Tibial artery (tissue), 4 donors: ENCODE measurements at regions not wholly inside any gene's neighbourhood (a gene's known extent, or its start where the extent isn't known, plus 50 kb on each side); places are given as distances from the start of the nearest gene placed in this dataset.

Experiments used
- DNase-seq, 2 donors: peaks; one replicate each; pipeline ENCODE4 v3.0.0-alpha.2; 2019
- H3K27ac ChIP-seq, 2 donors: fragments of 200-600 bp; sonication (generic) in 1 of 2; 1 replicate in 1 of 2; 2 replicates in 1 of 2; pipeline ENCODE4 v1.5.1; 2018 to 2019; ENCODE audit warnings: mild to moderate bottlenecking in 1 of 2
- H3K27me3 ChIP-seq, 2 donors: fragments of 200-600 bp; sonication (generic) in 1 of 2; one replicate each; pipeline versions ENCODE4 v1.5.1 to v1.6.0; 2016 to 2019
- H3K36me3 ChIP-seq, 3 donors: fragments of 200-600 bp; sonication (generic) in 2 of 3; one replicate each; pipeline ENCODE4 v1.5.1; 2016 to 2019; ENCODE audit warnings: mild to moderate bottlenecking in 2 of 3
- H3K4me1 ChIP-seq, 4 donors: fragments of 200-600 bp; sonication (generic) in 2 of 4; 1 replicate in 3 of 4; 2 replicates in 1 of 4; pipeline ENCODE4 v1.5.1; 2016 to 2019
- H3K4me3 ChIP-seq, 2 donors: fragments of 200-600 bp; sonication (generic) in 1 of 2; 1 replicate in 1 of 2; 2 replicates in 1 of 2; pipeline ENCODE4 v1.5.1; 2018 to 2019; ENCODE audit warnings: mild to moderate bottlenecking in 2 of 2
- H3K9me3 ChIP-seq, 3 donors: fragments of 200-600 bp; sonication (generic) in 1 of 3; one replicate each; pipeline ENCODE4 v1.5.1; 2016 to 2019
- CTCF ChIP-seq, 2 experiments: fragments of 200-600 bp in 1 of 2; fragments of 450-650 bp in 1 of 2; IDR thresholded peaks; one replicate each; pipeline ENCODE4 v1.5.1; 2017 to 2019; ENCODE audit warnings: antibody characterized with exemption in 2 of 2, mild to moderate bottlenecking in 1 of 2, moderate library complexity in 1 of 2
- intact Hi-C: fragments of 100-400 bp; cut with DNase I; formaldehyde crosslinking; loops from one replicate; pipeline ENCODE4 v1.15.0; 2023; ENCODE audit warnings: low total_unique reads

- H3K27ac ChIP-seq, result no peak overlapping the region
- no peaks in the 10 kb centered on the region for H3K36me3 ChIP-seq
- intact Hi-C loops, result no loop called here
- TF ChIP-seq CTCF (IDR thresholded peaks at IDR 0.05), result no peak
- no peak for DNase-seq
- no peaks in the 10 kb centered on the region for H3K9me3 ChIP-seq
- peaks cover 0 to 30% (median 15%) of the 10 kb centered on the region in 4 donors for H3K4me1 ChIP-seq
- no peaks in the 10 kb centered on the region for H3K27me3 ChIP-seq
- no peak overlapping the region for H3K4me3 ChIP-seq
Observed at GRCh38 chr5:34600118-34600493, 56.0 kb upstream of the RAI14 start.

GRCh38 chr5:34603378-34603777 is 52.8 kb upstream of the RAI14 start:
- Histone ChIP-seq H3K4me3 (no peak overlapping the region), H3K4me1 (peaks cover 0 to 14% (median 4%) of the 10 kb centered on the region in 4 donors), H3K27ac (no peak overlapping the region), H3K27me3 (no peaks in the 10 kb centered on the region), H3K9me3 (no peaks in the 10 kb centered on the region), H3K36me3 (no peaks in the 10 kb centered on the region)
- intact Hi-C loops, result no loop called here
- TF ChIP-seq CTCF (IDR thresholded peaks at IDR 0.05), result no peak
- no peak for DNase-seq

GRCh38 chr5:34604119-34604675 is 51.9 kb upstream of the RAI14 start:
- Histone ChIP-seq H3K9me3 (no peaks in the 10 kb centered on the region), H3K27me3 (no peaks in the 10 kb centered on the region), H3K27ac (no peak overlapping the region), H3K4me1 (peaks cover 0 to 14% (median 6%) of the 10 kb centered on the region in 4 donors), H3K4me3 (no peak overlapping the region), H3K36me3 (no peaks in the 10 kb centered on the region)
- TF ChIP-seq CTCF (IDR thresholded peaks at IDR 0.05), result no peak
- intact Hi-C loops, result no loop called here
- DNase-seq, result no peak

GRCh38 chr5:34606101-34606500 is 50.0 kb upstream of the RAI14 start:
- no peaks in the 10 kb centered on the region for H3K36me3 ChIP-seq
- no peak overlapping the region for H3K27ac ChIP-seq
- no peaks in the 10 kb centered on the region for H3K9me3 ChIP-seq
- no peaks in the 10 kb centered on the region for H3K27me3 ChIP-seq
- intact Hi-C loops, result no loop called here
- TF ChIP-seq CTCF (IDR thresholded peaks at IDR 0.05), result no peak
- H3K4me1 ChIP-seq, result peaks cover 0 to 27% (median 11%) of the 10 kb centered on the region in 4 donors
- H3K4me3 ChIP-seq, result no peak overlapping the region
- DNase-seq, result no peak
